Testis (tissue), 2 donors: ENCODE measurements at regions not wholly inside any gene's neighbourhood (a gene's known extent, or its start where the extent isn't known, plus 50 kb on each side); places are given as distances from the start of the nearest gene placed in this dataset.

Experiments used
- POLR2A ChIP-seq: fragments of 450-650 bp; IDR thresholded peaks from one replicate; pipeline ENCODE4 v1.6.1; 2017; ENCODE audit warnings: antibody characterized with exemption, mild to moderate bottlenecking, moderate library complexity
- TF ChIP-seq, protein P1 (sequence below), 3 experiments: fragments of 450-650 bp in 2 of 3; fragments of 200-600 bp in 1 of 3; sonication (generic) in 1 of 3; IDR thresholded peaks; one replicate each; pipeline ENCODE4 v1.5.1; 2016 to 2019; ENCODE audit warnings: antibody characterized with exemption in 3 of 3, mild to moderate bottlenecking in 2 of 3, moderate library complexity in 1 of 3

GRCh38 chr2:59938181-59938580, 615.3 kb downstream of the BCL11A start:
- no peak for TF ChIP-seq POLR2A
- TF ChIP-seq, protein P1, sequence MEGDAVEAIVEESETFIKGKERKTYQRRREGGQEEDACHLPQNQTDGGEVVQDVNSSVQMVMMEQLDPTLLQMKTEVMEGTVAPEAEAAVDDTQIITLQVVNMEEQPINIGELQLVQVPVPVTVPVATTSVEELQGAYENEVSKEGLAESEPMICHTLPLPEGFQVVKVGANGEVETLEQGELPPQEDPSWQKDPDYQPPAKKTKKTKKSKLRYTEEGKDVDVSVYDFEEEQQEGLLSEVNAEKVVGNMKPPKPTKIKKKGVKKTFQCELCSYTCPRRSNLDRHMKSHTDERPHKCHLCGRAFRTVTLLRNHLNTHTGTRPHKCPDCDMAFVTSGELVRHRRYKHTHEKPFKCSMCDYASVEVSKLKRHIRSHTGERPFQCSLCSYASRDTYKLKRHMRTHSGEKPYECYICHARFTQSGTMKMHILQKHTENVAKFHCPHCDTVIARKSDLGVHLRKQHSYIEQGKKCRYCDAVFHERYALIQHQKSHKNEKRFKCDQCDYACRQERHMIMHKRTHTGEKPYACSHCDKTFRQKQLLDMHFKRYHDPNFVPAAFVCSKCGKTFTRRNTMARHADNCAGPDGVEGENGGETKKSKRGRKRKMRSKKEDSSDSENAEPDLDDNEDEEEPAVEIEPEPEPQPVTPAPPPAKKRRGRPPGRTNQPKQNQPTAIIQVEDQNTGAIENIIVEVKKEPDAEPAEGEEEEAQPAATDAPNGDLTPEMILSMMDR (IDR thresholded peaks at IDR 0.05), result no peak
